NCI-H1930 (cell line): ENCODE measurements at regions not wholly inside any gene's neighbourhood (a gene's known extent, or its start where the extent isn't known, plus 50 kb on each side); places are given as distances from the start of the nearest gene placed in this dataset.

ENCODE experiments used
- DNase-seq, 2 experiments: peaks; one replicate each; lab custom pipeline; 2025; lab: John Stamatoyannopoulos, UW

DNA sequence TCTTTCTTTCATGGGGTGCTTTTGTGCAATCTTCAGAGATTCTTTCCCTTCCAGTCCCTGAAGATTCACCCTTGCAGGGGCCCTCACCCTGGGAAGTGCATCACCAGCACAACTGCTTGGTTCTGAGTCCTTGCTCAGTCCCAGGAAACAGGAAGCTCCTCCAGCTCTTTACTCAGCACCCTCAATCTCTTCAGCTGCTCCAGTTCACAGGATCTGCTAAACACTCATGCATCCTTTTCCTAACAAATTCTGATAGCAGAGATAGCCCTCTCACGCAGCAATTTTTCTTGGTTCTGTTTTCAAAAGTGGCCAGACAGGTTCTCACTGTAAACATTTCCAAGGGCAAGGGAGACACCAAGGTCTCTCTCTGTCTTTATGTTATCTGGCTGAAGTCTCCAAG, 823.1 kb downstream of the LIG4 start:
- DNase-seq: no peak

DNA sequence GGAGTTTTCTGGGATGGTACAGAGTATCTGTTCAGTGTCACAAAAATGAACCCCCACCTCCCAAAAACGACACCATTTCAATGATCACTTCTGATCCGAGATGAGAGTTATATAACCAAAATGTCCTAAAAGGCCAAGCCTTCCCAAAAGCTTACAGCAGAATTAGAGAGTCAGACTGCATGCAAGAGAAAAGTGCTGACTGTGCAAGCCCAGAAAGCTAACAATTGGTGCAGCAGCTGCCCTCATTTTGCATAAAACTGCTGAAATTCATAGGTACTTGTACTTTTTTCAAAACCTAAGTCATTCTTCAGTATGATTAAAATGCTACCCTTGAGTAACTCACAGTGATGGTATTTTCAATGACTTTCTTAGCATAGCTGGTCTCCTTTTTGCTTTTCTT, 819.6 kb upstream of the ARGLU1 start:
- no peak for DNase-seq

DNA sequence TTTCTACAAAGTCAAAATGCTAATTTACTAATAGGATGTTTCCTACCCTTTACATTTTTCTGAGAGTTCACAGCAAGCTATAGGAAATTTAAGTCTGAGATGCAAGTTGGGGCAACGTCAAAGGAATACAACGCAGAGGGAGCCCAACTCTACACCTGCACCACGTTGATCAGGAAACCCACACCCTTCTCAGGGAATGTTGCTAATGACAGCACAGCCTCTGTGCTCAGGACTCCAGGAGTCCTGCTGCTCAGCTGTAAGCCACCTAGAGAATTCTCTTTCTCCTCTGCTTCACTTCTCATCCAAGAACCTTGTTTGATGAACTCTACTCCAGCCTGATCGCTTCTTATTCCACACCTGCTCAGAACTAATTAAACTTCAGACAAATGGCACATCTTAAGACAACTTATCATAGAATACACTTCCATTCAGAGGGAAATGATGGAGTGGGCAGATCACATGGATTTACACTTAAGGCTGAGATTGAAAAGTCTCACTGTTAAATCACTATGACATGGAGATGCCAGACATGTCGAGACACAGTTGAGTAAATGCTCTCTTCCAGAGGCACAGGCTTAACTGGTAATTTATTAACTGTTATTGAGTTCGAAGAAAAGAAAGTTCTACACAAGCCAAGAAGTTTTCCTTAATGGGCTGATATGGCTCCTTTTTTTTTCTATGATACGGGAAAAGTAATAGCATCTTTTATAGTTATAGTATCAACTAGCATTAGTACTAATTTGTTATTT, 811.6 kb upstream of the ARGLU1 start:
- no peak for DNase-seq

DNA sequence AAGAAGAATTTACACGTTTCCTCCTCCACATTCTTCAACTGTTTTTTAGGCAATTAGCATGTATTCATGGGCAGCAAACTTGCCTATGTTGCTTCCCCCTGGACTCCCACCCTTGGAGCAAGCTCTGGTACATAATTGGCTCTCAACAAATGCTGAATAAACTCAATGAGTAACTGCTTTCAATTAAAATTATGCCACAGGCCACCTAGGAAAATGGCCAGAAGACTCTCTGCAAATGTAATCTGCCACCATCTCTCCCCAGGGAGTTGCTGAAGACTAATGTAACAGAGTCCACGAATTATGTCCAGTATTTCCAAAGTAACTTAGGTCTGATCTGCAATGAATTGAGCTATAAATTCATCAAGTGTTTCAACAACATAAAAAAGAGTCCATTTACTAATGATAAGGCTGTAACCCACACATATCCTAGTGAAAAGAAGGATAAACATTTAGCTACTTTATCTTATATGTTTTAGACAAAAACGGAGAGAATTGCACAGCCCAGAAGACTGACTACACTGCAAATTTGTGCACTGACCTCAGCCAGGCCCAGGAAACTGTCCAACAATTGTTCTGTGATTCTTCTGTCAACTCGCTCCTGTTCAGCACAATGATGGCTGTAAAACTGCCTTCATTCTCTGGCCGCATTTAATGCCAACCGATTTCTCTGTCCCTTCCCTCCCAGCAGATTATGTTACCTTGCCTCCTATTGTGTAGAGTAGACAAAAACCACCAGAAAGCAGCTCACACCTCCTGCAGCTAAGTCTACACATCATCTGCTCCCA, 808.6 kb upstream of the ARGLU1 start:
- DNase-seq: peak; percentile 86 to 89

DNA sequence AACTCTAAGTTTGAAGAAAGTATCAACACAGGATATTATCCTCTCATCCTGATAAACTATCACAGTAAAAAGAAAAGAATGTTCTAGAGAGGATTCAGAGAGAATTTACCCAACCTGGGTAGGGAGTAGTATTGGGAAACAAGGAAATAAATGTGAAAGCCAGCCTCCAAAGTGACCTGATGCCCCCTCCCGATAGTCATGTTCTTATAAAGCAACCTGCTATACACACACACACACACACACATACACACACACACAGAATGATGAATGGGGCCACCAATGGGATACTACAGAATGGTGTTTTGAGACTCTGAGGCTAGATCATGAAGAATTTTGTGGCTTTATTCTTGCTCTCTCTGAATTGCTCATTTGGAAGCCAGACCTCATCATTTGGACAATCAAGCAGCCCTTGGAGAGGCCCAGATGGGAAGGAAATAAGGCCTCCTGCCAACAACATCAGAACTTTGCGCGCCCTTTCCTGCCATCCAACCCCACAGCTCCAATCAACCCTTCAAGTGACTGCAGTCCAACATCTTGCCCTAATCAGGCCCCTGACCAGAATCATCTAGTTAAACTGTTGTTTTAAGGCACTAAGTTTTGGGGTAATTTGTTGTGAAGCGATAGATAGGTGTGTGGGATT, 807.9 kb upstream of the ARGLU1 start:
- peak in 1 of 2 experiments; percentile 61 for DNase-seq

DNA sequence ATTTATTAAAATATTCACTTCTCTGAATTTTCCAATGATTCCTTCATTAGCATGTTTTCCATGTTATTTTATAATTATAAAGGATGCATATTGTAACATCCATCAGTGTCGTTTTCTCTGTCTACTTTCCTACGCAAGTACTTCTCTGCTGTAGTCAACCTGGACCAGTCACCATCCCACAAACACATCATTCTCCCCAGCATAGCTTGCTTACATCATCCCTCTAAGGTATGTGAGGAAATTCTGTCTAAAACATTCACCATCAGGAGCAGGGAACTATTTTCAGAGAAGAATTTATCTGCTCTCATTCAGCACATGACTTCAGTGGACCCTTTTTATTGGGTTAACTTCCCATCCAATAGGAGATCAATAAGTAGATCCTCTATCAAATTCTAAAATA, 806.1 kb upstream of the ARGLU1 start:
- no peak for DNase-seq

DNA sequence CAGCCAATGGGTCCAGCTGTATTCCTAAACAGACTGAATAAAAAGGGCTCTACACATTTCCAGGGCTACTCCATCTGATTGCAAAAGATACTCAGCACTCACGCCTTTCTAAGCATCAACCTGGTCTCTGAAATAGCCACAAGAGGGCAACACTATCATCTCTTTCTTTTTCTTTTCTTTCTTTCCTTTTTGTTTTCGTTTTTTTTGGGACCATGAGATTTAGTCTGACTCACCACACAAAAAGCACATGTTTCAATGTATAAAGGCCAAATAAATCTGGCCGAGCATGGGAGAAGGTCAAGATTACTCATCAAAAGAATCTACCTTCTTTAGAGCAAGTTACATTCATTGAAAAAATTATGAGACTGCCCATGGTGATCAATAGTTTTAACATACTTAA, 805.6 kb upstream of the ARGLU1 start:
- DNase-seq: peak in 1 of 2 experiments; percentile 32

DNA sequence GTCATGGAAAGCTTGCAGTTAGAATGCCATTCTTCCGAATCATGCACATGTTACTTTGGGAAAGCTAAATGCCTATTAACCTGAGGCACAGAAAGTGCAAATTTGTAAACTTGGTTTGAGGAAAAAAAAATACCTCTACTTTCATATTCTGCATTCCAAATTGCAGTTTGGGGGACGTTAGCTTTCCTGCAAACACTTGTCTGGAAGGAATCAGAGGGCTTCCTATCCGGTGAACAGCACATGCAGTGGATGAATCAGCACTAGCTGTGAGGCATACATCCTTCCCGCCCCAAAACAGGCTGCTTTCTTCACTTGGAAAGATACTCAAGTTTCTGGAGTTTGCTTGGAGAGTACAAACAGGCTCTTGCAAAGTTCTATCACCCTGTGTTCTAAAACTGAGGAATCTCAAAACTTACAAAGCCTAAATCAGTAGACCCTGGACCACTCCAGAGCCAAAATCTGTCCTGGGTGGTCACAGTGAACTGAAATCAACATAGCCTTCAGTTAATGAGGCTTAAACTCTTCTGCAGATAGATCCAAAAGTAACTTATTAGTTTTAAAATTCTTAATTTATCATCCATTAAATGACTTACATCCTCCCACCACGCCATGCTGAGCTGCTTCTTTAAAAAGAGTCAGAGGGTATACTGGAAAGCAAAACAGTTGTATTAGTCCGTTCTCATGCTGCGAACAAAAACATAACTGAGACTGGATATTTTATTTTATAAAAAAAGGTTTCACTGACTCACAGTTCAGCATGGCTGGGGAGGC, 802.3 kb upstream of the ARGLU1 start:
- DNase-seq: no peak

DNA sequence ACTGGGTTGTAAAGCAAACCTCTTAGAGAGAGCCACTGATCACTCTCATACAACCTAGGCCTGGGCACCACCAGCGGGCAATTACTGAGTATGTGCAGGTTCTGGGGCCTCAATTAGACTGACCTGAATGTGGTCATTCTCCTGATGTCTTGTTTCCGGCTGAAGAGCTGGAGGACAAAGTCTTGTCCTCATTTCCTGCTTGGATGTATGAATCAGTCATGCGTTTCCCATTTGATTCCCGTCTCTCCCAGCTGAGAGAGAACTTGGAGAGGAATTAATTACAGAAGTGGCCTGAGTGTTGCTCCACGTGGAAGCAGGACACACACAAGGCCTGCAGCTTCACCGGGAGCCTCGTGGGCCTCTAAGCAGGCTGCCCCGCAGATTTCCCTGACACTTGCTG, 799.3 kb upstream of the ARGLU1 start:
- DNase-seq: no peak

DNA sequence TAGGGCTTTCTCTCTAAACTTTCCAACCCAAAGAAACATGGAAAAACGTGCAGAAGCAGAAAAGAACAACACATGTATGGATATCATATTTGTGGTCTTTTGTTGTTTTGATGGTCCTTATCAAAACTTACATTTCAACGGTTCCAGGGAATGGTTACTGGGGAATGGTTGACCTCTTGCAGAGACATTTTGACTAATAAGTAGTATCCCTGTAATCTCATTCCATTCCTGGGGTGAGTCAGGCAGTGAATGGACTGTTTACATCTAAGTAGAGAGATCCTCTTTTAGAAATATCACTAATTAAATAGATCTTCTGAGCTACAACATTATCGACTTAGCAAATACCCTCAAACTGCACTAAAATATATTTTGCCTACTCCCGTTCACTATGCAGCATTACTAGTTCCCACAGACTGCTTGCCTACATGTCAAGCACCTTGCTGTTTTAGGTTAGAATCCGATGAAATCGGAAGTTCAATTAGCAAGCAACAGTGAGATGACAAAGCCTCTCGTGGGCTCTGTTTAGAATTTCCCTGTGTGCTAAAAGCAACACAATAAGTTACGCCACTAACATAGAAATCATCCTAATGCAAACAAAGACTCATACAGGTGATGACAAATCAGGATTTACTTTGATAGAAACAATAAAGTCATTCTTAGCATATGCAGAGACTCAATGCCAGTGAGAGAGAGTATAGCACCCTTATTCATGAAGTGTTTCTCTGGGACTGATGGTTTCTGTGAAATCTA, 797.7 kb upstream of the ARGLU1 start:
- no peak for DNase-seq

DNA sequence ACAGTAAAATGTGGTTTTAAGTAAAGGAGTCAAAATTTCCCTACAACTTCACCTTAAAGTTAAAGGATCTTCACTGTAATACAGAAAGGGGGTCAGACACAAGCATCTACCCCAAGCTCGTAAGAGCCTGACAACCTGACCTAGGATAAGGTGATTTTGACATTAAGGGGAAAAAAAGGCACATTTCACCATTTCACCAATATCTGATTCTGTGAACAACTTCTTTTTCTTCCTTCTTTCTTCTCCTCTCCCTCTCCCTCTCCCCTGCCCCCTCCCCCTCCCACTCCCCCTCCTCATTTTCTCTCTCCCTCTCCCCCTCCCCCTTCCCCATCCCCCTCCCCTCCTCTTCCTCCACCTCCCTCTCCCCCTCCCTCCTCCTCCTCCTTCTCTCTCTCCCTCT, 796.7 kb upstream of the ARGLU1 start:
- DNase-seq: no peak

DNA sequence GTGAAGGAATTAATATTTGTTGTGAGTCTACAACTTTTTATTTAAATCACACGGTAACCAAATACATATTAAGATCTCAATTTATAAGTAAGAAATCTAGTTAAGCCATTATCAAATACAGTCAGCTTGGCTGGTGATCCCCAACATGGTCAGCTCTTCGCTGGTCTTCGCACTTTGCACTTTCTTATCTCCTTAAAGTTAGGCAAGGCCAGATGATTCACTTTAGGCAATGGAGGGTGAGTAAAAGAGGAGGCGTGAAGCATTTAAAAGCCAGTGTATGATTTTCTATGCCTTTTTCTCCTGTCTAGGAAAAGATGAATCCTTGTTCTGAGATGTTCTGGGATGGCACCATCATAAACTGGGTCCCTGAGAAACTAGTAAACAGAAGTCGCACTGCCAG, 793.7 kb upstream of the ARGLU1 start:
- DNase-seq: no peak

DNA sequence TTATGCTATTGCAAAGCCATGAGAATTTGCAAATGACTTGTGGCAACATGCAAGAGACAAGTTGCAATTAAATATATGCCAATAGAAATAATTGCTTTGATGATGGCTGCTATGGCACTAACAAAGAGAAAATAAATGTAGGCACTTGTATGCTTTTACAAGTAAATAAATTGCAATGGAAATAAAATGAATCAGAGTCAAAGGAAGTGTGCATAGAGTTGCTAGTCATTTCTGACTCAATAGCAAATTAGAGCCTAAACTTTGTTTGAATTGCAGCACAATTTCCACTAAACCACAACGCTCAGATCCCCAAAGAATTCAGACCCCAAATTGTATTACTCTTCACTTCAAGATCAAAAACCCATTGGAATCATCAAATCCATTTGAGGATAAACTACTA, 792.1 kb upstream of the ARGLU1 start:
- no peak for DNase-seq

DNA sequence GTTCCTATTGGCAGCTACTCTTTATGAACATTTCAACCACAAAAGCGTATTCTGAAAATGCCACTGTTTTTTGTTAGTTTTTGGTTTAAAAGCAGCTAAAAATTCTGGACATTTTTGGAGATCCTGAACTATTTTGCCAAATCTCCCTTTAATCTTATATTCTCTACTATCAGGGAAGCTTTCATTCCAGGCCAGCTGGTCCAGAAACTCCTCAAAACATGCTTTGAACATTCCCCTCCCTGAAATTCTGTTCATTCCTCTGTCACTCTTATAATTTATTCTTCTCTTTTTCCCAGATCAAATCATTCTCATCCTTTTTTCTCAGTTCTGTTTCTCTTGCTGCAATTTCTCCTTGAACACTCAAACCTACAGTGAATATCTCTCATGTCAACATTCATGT, 790.9 kb upstream of the ARGLU1 start:
- DNase-seq: no peak

DNA sequence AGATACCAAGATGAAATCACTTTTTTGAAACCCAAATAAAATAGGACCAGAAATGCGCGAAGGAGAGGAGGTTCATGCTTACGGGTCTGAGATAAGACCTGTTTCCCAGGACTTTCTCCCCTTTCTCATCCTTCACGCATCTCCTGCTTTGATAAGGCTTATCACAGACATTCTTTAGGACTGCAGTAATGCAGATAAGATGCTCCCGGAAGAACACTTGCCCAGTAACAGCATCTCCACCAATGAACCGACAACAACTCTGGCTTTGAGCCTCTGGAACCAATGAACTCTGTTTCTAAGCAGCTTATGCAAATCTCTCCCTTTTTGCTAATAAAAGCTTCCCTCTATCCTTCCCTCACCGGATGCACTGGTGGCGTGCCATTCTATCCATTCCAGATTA, 783.4 kb upstream of the ARGLU1 start:
- DNase-seq: no peak

DNA sequence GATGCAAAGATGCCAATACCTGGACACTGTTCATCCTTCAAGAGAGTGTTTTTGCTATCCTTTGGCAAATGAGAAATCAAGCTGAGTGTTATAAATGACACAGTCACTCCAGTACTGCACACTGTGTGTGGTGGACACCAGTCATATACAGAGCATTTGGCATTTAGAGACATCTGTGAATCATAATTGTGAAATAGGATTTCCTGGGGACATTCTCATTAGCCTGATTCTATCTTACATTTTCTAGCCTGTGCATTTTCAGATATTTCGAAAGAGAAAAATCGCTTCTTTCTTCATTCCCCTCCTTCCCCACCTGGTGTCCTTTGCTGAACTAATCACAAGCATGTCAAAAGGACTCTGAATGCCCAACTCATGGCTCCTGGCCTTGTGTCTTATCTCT, 781.0 kb upstream of the ARGLU1 start:
- no peak for DNase-seq

DNA sequence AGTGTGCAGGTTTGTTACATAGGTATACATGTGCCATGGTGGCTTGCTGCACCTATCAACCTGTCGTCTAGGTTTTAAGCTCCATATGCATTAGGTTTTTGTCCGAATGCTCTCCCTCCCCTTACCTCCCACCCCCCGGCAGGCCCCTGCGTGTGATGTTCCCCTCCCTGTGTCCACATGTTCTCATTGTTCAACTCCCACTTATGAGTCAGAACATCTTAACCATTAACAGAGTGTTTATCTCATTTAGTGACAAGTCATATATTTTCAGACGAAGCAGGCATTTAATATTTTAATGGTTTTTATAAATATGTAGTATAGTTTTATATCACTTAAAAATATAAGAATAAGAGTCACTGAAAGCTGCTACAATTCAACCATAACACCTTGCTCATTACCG, 780.5 kb upstream of the ARGLU1 start:
- no peak for DNase-seq

DNA sequence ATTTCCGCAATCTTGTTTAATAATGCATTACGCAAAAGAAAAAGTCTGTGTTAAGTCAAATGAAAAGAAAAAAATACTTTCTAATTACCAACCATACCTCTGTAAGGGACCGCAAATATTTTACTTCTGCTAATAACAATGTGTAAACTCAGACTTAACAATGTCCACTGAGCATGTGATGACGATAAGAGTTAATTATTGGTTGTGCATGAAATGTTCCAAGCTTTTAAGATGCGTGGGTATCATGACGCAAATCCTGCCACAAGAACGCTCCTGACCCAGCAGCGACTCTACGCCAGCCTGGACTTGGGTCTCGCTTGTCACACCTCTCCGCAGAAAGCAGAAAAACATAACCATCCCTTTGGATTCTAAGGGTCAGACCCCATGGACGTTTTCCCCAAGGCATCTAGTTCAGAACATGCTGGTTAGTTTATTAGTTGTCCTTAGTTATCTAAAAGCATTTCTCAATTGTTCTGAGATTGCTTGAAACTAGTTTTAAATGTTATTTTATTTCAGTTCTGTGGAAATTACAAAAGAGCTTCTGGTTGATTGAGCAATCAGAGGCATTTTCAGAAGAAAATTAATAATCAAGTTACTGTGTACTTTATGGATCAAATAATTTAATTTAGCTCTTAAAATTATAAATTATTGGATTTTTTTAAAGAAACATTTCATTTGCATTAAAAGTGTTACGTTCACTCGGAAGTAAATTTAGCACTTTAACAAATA, 779.9 kb upstream of the ARGLU1 start:
- no peak for DNase-seq

DNA sequence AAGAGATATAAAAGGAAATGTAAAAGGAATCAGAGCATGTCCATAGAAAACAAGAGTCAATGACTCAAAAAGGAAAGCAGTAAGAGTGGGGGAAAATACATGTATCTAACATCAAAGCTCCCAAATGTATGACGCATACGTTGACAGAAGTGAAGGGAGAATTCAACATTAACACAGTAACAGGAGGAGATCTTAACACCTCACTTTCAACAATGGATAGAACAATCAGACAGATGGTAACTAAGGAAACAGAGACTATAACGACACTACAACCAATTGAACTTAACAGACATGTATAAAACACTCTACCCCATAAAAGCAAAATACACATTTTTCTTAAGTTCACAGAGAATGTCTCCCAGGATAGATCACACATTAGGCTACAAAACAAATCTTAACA, 774.8 kb upstream of the ARGLU1 start:
- no peak for DNase-seq

DNA sequence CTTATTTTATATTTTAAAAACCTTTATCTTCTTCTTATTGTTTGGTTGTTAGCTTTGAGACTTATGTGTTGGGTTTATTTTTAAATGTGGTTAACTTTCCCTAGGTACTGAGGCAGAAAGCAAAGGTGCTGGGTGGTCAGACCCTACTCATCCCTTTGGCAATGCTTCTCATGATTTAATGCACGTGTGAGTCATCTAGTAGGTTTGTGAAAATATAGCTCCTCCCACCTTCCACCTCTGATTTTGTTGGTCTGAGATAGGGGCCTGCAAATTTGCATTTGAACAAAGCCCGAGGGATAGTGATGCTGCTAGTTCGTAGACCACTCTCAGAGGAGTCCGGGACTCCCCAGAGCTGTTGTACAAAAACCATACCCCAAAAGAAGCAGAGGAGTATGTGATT, 771.3 kb upstream of the ARGLU1 start:
- no peak for DNase-seq

DNA sequence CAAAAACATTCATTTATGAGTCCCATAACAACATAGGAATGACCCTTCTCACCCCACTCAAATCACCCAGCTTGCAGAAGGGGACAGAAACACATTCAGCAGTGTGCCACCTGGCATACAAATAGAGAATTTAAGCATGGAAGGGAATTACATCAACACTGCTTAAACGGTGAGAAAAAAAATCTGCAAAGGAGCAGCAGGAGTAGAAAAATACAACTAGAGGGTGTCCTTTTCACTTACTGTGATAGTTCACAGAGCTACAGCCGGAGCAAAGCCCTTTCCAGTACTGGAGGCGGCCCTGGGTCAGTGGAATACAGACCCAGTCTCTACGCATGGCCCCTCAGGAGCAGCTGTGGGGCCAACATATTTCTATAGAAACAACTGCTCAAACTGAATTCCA, 764.3 kb upstream of the ARGLU1 start:
- no peak for DNase-seq
